GM19099 (cell line): ENCODE measurements at regions not wholly inside any gene's neighbourhood (a gene's known extent, or its start where the extent isn't known, plus 50 kb on each side); places are given as distances from the start of the nearest gene placed in this dataset.

ENCODE experiments used
- POLR2A ChIP-seq: IDR thresholded peaks from 3 replicates; pipeline ENCODE4 v1.6.1; 2011; ENCODE audit warnings: low read depth; ENCODE audit not compliant: insufficient read length; ENCODE audit errors: extremely low read depth

DNA sequence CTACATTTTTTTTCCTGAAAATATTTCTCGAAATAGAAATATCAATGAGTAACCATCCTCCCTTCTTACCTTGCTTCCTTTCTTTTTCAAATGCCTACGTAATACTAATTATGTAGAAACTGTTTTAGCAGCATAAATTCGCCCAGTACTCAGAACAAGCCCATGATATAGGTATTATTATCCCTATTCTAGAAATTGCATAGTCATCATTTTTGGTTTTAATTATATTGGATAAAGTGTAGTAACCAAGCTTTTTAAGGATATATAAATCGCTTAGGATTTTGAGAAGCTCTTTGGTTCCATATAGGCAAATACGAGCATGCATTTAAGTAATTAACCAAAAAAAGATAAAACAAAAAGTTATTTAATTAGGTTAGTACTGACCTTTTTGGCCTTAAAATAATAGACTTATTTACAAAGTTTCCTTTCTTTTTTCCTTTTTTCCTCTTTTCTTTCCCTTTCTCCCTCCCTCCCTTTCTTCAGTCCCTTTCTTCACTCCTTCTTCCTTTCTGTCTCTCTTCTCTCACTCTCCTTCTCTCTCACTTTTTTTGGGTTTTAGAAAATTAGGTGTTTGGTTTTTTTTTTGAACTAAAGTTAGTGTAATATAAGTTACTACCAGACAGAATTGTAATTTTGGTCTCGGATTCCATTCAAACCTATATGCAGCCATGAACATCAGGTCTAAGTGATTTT is 457.7 kb downstream of the RFPL4B start:
- TF ChIP-seq POLR2A, result no peak

DNA sequence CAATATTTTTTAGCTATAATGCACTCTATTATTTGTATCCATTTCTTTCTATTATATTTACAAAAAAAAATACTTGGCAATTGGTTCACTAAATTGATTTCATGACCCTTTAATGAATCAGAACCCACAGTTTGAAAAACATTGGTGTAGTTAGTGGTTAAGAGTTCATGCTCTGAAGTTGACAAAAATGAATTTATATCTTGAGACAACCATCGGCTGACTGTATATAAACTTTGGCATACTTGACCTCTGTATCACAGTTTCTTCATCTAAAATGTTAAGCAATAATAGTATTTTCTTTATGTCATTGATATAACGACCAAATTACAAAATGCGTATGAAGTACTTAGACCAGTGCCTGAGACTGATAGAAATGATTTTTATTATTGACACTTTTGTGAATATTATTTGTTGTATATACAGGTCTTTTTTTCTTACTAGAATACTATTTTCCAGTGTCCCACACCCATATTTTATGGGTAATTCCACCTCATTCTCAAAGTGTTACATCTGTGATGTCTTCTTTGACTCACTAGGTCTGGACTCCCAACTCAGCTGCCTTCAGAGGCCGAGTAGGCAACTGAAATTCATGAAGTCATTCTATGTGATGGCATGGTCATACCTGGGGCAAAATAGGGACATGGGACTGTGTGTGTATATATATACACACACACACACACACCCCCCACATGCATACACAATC is 459.2 kb downstream of the RFPL4B start:
- no peak for TF ChIP-seq POLR2A

DNA sequence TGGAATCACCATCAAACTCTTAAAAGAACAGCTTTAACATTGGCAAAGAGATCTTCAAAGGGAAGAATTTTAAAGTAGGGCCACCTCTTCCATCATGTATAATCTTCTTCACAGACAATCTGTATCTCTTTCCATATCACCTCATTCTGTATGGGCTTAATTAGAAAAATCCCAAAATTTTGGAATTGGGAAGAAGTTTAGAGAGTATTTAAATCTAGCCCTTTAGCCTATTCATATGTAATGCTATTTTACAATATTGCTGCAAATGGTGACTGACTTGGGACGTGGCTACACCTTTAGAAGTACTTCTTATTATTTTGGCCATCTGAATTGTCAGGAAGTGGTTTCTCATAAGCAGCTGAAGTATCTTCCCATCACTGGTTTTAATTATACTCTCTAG is 474.3 kb downstream of the RFPL4B start:
- no peak for TF ChIP-seq POLR2A

DNA sequence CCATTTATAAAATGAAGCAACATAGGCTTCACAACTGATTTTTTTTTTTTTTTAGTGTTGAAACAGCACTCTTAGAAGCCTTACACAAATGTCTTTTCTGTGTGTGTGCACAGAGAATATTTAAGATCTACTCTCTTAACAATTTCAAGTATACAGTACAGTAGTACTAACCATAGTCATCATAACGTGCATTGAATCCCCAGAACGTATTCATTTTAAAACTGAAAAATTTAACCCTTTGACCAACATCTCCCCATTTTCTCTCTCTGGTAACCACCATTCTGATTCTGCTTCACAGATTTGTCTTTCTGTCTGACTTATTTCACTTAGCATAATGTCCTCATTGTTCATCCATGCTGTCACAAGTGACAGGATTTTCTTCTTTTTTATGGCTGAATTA is 475.6 kb downstream of the RFPL4B start:
- no peak for TF ChIP-seq POLR2A

DNA sequence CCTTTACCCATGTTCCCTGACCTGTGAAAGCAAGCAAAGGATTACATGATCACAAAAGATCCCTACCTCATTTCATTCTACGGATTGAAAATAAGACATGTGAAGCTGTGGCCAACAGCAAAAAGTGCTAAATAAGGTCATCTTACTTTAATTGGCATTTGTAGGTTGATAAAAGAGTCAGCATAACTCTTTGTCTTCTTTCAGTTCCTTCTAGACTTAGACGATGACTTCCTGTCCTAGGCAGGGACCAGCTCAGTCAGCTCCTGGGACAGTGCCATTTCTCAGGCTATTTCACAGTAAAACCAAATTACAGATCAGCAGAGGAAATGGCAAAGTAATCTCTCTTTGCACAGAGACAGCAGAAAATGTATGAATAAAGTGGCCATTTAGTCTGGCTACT is 480.7 kb downstream of the RFPL4B start:
- TF ChIP-seq POLR2A, result no peak

DNA sequence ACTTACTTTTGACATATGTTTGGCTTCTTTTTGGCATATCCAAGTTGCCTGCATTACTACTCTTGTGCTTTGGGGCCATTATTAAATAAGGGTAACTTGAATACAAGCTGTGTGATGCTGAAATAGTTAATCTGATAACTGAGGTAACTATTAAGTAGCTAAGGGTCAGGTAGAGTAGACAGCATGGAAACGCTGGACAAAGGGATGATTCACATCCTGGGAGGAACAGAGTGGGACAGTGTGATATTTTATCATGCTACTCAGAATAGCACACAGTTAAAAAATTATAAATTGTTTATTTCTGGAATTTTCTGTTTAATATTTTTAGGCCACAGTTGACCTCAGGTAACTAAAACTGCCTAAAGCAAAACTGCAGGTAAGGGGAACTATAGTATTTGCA is 483.9 kb downstream of the RFPL4B start:
- no peak for TF ChIP-seq POLR2A

DNA sequence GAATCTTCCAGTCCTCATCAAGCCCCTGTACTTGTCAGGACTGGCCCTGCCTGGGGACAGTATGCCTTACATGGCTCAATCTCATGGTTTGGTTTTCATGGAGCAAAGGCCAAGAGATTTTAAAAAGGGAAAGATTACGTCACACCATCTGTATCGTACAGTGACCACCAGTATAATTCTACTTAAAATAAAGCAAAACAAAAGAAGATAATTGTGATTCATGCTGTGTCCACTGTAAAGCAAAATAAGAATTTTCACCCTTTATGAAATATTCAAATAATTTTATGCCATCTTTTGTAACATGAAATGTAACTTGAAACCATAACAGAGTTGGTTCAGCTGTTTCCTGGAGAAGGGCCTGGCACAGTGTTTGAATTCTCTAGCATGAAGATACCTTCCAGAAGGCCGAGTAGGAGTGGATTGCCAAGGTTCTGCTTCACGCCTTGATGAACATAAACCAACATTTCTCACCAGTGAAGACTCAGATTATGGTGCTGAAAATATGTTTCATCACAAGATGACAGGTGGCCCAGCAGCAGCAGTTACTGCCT is 486.5 kb downstream of the RFPL4B start:
- no peak for TF ChIP-seq POLR2A

DNA sequence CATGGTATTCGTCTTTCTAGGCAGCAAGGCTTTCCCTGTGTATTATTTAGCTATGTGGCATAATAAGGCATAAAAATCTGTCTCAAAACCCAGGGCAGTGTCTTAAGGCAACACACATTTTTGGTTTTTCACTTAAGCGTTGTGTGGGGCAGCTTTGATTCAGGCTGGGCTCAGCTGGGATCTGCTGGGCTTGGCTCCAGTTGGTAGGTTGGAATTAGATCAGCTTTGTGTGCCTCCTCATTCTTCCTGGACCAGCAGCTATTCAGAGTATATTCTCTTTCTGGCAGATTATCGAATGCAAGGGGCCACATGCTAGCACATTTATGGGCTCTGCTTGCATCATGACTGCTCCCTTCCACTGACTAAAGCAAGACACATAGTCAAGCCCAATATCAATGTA is 487.9 kb downstream of the RFPL4B start:
- no peak for TF ChIP-seq POLR2A

DNA sequence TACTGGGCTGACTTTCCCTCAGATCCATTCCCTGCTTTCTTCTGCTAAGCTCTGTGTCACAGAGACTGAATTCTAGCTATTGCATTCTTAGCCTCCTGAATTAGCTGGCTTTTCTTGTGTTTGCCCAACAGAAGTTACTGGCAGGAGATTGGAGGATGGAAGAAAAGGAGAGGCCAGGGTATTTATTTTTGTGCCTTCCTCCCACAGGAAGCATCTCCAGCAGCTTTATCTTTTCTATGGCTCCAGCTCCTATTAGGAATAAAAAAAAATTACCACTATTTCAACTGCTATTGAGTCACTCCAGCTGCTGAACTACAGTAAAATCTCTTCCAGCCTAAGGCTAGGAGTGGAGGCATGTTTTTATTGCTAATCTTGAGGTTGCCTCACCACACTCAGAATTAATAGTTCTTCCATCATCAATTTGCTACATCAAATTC is 492.4 kb downstream of the RFPL4B start:
- no peak for TF ChIP-seq POLR2A

DNA sequence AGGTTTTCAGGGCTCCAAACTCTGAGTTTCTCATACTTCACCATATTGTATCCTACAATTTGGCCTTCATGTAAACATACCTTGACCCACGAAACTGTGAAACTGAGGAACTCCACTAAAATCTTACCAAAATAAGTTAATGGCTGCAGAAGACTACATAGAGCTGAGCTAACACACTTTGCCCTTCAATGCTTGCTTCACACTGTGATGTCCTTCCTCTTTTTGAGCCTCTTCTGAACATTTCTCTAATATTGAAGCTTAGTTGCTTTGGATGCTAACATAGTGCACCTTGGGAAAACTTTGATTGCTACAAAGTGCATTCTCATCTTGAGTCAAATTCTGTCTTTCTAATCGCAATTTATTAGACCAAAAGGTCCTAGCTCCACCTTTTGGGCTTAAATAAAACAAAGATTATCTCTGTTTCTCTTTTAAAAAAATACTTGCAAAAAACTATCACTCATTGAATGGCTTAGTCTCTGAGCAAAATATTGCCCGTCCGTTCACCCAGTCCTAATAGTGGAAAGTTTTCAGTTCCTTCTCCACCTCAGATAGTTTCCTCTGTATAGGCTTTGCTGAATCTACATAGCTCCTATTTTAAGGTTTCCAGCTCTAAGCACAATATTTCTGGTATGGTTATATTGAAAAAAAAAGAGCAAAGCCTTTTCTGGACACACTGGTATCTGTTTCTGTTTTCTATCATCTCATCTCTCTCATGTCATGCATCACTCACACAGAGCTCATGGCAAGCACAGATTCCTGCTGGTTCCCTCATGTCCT is 494.6 kb downstream of the RFPL4B start:
- no peak for TF ChIP-seq POLR2A

DNA sequence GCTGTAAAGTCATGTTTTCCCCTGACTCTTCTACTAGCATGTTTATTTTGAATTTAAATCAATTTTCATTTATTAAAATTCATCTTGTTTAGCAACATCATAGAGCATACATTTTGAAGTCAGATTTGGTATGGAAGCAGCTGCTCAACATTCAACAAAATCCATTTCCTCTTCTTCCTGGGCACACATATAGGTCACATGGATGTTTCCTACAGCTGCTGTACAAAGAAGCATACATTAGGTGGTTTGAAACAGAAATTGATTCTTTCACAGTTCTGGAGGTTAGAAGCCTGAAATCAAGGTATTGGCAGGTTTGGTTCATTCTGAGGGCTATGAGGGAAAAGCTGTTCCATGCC is 495.2 kb downstream of the RFPL4B start:
- no peak for TF ChIP-seq POLR2A

DNA sequence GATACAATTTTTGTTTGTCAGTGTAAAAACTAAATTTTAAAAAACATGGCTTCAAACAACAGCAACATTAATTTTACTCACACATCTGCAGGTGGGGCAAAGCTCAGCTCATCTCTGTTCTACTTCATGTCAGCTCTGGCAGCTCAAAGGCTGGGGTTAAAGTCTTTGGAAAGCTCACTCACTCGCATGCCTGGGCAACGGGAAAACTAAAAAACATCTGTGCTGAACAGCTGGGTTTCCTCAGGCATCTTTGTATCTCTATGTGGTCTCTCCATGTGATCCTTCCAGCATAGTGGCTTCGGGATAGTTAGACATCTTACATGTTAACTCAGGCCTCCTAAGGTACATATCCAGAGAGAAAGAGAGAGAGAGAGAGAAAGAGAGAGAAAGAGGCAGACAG is 499.6 kb downstream of the RFPL4B start:
- no peak for TF ChIP-seq POLR2A

DNA sequence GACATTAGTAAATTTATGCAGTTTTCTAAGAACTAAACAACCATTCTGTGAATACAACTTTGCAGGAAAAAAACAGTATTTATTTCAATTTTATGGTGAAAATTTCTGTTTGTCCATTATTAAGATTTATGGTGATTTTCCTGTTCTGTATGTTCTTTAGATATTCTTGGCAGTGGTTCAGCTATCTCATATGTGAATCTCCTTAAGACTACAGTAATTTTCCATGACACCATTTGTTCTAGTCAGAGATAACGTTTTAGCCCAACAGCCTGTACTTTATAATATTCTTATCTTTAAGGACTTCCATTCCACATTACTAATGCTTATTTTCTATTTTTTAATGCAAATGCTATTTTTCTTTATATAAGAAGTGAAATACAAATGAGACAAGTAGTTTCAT is 504.0 kb downstream of the RFPL4B start:
- no peak for TF ChIP-seq POLR2A

DNA sequence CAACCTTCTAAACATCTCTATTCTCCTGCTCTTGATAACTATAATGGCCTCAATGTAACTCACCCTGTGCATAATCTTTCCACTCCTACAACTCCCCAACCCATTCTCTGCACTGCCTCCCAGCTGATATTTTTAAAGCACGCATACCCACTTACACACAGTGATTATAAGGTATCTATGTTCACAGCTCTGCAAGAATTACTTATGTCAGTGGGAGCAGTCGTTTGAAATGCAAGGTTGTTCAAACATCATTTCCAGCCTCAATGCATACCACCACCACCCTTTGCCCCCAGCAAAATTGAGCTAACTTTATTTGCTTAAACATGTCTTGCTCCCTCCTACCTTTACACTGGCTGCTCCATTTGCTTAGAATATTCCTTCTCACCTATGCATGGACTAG is 506.0 kb downstream of the RFPL4B start:
- no peak for TF ChIP-seq POLR2A

DNA sequence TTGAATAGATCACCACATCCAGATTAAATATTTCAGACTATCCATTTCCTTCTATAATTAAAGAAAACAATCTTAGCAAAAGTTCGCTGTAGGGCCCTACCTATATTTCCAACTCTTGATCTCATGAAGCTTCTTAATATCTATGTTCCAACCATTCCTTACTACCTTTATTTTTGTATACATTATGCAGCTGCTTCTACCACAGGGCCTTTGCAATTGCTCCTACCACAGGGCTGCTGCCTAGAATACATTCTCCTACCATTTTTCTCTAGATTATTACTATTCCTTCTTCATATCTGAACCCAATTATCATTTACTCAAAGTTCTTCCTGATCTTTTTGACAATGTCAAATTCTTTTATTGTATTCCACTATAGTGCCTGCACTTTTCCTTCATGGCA is 516.6 kb downstream of the RFPL4B start:
- TF ChIP-seq POLR2A, result no peak

DNA sequence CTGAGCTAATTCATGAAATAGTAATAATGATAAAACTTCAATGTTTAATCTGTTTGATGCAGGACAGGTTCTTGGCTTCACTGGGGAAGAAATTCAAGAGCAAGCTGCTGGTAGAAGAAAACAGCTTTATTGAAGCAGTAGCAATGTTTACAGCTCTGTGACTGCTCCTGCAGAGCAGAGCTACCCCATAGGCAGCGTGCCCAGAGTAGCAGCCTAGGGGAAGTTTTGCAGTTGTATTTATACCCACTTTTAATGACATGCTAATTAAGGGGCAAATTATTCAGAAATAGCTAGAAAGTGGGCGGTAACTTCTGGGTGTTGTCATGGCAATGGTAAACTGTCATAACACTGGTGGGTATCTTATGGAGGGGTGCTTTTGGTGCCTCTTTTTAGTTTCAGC is 518.0 kb downstream of the RFPL4B start:
- no peak for TF ChIP-seq POLR2A

DNA sequence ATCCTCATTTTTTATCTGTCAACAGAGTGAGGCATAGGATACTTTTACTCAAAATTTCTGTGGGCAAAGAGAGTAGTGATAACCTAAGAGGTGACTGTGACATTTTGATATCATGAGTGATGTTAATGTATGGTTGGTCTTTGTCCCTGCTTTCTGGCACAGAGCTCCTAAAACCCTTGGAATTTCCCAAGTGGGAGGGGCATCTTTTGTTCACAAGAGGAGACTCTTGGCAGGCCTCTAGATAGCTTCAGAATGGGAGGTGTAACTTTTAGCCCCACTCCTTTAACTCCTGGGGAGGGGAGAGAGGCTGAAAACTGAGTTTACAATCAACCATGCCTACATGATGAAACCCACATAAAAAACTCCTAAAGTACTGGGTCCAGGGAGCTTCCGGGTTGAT is 527.8 kb downstream of the RFPL4B start:
- no peak for TF ChIP-seq POLR2A
